Panc1 (cell line): ENCODE measurements at regions not wholly inside any gene's neighbourhood (a gene's known extent, or its start where the extent isn't known, plus 50 kb on each side); places are given as distances from the start of the nearest gene placed in this dataset.

Source experiments
- ATAC-seq: fragments of 200-7000 bp; cut with Tn5 transposase; 2 replicates; pipeline ENCODE4 v1.9.1; 2020; ENCODE audit warnings: mild to moderate bottlenecking, moderate library complexity
- BruUV-seq: library from RNA; stranded (reverse); fragments of 400-500 nt; replicated peaks from 2 replicates; lab custom pipeline; 2021; lab: Mats Ljungman, UMichigan
- CTCF ChIA-PET: fragments of 300-600 bp; sonication (Branson Sonifier 250); formaldehyde crosslinking; loops from one replicate; lab custom pipeline; 2022; ENCODE audit warnings: antibody characterized with exemption; lab: Charles Lee
- POLR2A ChIA-PET: fragments of 300-600 bp; sonication (Branson Sonifier 250); formaldehyde crosslinking; loops from one replicate; lab custom pipeline; 2022; ENCODE audit warnings: antibody characterized with exemption; lab: Charles Lee
- DNase-seq: peaks from one replicate; pipeline ENCODE4 v3.0.0-alpha.2; 2010; ENCODE audit warnings: low read depth, low spot score
- H3K27ac ChIP-seq: 2 replicates; pipeline ENCODE4 v1.5.1; 2011; ENCODE audit warnings: mild to moderate bottlenecking, low read length, inconsistent platforms
- H3K27me3 ChIP-seq: fragments of 200-500 bp; sonication (Bioruptor generic); 2 replicates; pipeline ENCODE4 v1.6.0; 2014; ENCODE audit warnings: low read length, inconsistent platforms; ENCODE audit not compliant: control insufficient read depth, insufficient read depth
- H3K36me3 ChIP-seq: fragments of 200-500 bp; sonication (Bioruptor generic); 2 replicates; pipeline ENCODE4 v1.5.1; 2014; ENCODE audit warnings: inconsistent platforms, mild to moderate bottlenecking, low read length, moderate library complexity; ENCODE audit not compliant: control insufficient read depth, insufficient read depth
- H3K4me1 ChIP-seq: 2 replicates; pipeline ENCODE4 v1.5.1; 2011; ENCODE audit warnings: inconsistent platforms, mild to moderate bottlenecking, low read length, moderate library complexity; ENCODE audit not compliant: control insufficient read depth, insufficient read depth
- H3K4me3 ChIP-seq, 2 experiments: 2 replicates each; pipeline ENCODE4 v1.5.1; 2011 to 2012; ENCODE audit warnings: low read depth in 2 of 2, low read length in 2 of 2, mild to moderate bottlenecking in 2 of 2, inconsistent platforms in 1 of 2, moderate library complexity in 1 of 2
- H3K9me3 ChIP-seq: fragments of 200-500 bp; sonication (Bioruptor generic); 2 replicates; pipeline ENCODE4 v1.5.1; 2014; ENCODE audit warnings: low read depth, mild to moderate bottlenecking, inconsistent platforms, low read length, moderate library complexity; ENCODE audit not compliant: control insufficient read depth, insufficient read depth
- POLR2AphosphoS5 ChIP-seq: IDR thresholded peaks from 2 replicates; pipeline ENCODE4 v1.6.1; 2012; ENCODE audit warnings: mild to moderate bottlenecking, low read depth, low read length, moderate library complexity
- SIN3A ChIP-seq: IDR thresholded peaks from 2 replicates; pipeline ENCODE4 v1.6.1; 2012; ENCODE audit warnings: low read depth, mild to moderate bottlenecking, low read length, moderate library complexity, borderline replicate concordance; ENCODE audit not compliant: insufficient read depth
- TCF7L2 ChIP-seq: IDR thresholded peaks from 2 replicates; pipeline ENCODE4 v1.6.1; 2011; ENCODE audit warnings: mild to moderate bottlenecking, low read depth, low read length, inconsistent platforms
- in situ Hi-C: cut with HindIII; loops from 2 replicates; pipeline ENCODE4 v1.10.0; 2016; ENCODE audit warnings: low sequenced_read_pairs, low pct_unique_long_range_greater_than_20kb
- intact Hi-C: fragments of 100-400 bp; cut with micrococcal nuclease; formaldehyde crosslinking; loops from one replicate; pipeline ENCODE4 v1.10.0; 2022; ENCODE audit not compliant: unreplicated experiment
- TF ChIP-seq, protein P1 (sequence below), 2 experiments: IDR thresholded peaks; 2 replicates each; pipeline ENCODE4 v1.6.1; 2011 to 2012; ENCODE audit warnings: low read depth in 2 of 2, control low read depth in 1 of 2, low read length in 1 of 2, mild to moderate bottlenecking in 1 of 2, moderate library complexity in 1 of 2; ENCODE audit not compliant: insufficient read depth in 1 of 2
- TF ChIP-seq, protein P2 (sequence below): fragments of 450-650 bp; IDR thresholded peaks from 2 replicates; pipeline ENCODE4 v1.5.1; 2017; ENCODE audit warnings: mild to moderate bottlenecking

DNA sequence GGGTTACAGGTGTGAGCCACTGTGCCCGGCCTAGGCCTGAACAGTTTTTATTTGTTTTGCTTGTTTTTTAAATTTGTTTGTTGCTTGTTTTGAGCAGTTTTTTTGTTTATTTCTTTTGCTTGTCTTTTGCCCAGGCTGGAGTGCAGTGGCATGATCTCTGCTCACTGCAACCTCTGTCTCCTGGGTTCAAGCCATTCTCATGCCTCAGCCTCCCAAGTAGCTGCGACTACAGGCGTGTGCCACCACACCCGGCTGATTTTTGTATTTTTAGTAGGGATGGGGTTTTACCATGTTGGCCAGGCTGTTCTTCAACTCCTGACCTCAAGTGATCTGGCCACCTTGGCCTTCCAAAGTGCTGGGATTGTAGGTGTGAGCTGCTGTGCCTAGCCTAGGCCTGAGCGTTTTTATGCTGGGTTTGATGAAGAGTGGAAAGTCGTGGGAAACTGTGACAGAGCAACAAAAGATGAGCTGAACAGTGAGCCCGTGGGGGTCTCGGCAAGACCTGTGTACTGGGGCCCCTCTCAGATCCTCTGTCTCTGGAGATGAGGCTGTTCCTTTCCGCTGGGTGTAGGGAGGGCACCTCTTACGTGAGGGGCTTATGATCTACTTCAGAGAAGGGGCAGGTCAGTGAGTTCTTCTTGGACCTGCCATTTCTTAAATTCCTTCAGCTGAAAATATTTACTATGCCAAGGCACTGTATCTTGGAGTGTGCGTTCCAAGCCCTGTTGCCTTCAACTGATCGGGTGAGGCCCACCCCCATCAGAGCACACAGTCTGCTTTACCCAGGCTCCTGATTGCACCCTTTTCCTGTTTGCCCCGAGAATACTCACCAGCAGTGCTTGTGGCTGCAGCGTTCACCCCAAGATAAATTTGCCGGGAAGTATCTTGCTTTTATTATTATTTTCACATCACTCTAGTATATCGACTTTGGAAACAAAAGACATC, 322.1 kb downstream of the SEC14L1 start:
- Histone ChIP-seq H3K4me1 (peaks cover 53% of the 10 kb centered on the region), H3K36me3 (no peaks in the 10 kb centered on the region), H3K4me3 (no peak overlapping the region), H3K9me3 (no peaks in the 10 kb centered on the region), H3K27ac (no peak overlapping the region), H3K27me3 (no peaks in the 10 kb centered on the region)
- intact Hi-C loops: no loop called here
- in situ Hi-C loops: no loop called here
- no peak for DNase-seq
- BruUV-seq: no TSS peak
- no peak for ATAC-seq
- no peak for TF ChIP-seq POLR2AphosphoS5
- no peak for TF ChIP-seq SIN3A
- ChIA-PET CTCF (interaction anchor here (0.9 kb wide), 1 partner anchor 33 kb away, joined by 3 read pairs; no protein-coding TSS in a partner anchor), POLR2A (no interaction called here)

DNA sequence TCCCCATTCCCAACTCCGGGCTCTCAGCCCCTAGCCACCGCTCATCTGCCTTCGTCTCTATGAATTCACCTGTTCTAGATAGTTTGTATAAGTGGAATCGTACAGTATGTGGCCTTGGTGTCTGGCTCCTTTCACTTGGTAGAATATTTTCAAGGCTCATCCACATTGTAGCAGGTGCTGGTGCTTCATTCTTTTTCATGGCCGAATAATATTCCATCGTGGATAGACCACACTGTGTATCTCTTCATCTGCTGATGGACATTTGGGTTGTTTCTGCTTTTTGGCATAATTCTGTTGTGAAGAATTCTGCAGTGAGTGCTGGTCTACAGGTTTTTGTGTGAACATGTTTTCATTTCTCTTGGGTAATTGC, 324.2 kb downstream of the SEC14L1 start:
- peaks cover 39% of the 10 kb centered on the region for H3K4me1 ChIP-seq
- intact Hi-C loops (no loop called here), in situ Hi-C loops (no loop called here)
- ChIA-PET POLR2A (no interaction called here), CTCF (no interaction called here)
- H3K9me3 ChIP-seq: no peaks in the 10 kb centered on the region
- H3K27me3 ChIP-seq: no peaks in the 10 kb centered on the region
- no TSS peak for BruUV-seq
- H3K27ac ChIP-seq: no peak overlapping the region
- DNase-seq (no peak), ATAC-seq (no peak)
- no peaks in the 10 kb centered on the region for H3K36me3 ChIP-seq
- TF ChIP-seq POLR2AphosphoS5: no peak
- no peak for TF ChIP-seq TCF7L2
- TF ChIP-seq SIN3A: no peak
- TF ChIP-seq, protein P1, sequence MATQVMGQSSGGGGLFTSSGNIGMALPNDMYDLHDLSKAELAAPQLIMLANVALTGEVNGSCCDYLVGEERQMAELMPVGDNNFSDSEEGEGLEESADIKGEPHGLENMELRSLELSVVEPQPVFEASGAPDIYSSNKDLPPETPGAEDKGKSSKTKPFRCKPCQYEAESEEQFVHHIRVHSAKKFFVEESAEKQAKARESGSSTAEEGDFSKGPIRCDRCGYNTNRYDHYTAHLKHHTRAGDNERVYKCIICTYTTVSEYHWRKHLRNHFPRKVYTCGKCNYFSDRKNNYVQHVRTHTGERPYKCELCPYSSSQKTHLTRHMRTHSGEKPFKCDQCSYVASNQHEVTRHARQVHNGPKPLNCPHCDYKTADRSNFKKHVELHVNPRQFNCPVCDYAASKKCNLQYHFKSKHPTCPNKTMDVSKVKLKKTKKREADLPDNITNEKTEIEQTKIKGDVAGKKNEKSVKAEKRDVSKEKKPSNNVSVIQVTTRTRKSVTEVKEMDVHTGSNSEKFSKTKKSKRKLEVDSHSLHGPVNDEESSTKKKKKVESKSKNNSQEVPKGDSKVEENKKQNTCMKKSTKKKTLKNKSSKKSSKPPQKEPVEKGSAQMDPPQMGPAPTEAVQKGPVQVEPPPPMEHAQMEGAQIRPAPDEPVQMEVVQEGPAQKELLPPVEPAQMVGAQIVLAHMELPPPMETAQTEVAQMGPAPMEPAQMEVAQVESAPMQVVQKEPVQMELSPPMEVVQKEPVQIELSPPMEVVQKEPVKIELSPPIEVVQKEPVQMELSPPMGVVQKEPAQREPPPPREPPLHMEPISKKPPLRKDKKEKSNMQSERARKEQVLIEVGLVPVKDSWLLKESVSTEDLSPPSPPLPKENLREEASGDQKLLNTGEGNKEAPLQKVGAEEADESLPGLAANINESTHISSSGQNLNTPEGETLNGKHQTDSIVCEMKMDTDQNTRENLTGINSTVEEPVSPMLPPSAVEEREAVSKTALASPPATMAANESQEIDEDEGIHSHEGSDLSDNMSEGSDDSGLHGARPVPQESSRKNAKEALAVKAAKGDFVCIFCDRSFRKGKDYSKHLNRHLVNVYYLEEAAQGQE (IDR thresholded peaks at IDR 0.05; ENCODE audit: insufficient read depth in 1 of 2, low read depth in 2 of 2, low read length in 1 of 2): no peak
- TF ChIP-seq, protein P2, sequence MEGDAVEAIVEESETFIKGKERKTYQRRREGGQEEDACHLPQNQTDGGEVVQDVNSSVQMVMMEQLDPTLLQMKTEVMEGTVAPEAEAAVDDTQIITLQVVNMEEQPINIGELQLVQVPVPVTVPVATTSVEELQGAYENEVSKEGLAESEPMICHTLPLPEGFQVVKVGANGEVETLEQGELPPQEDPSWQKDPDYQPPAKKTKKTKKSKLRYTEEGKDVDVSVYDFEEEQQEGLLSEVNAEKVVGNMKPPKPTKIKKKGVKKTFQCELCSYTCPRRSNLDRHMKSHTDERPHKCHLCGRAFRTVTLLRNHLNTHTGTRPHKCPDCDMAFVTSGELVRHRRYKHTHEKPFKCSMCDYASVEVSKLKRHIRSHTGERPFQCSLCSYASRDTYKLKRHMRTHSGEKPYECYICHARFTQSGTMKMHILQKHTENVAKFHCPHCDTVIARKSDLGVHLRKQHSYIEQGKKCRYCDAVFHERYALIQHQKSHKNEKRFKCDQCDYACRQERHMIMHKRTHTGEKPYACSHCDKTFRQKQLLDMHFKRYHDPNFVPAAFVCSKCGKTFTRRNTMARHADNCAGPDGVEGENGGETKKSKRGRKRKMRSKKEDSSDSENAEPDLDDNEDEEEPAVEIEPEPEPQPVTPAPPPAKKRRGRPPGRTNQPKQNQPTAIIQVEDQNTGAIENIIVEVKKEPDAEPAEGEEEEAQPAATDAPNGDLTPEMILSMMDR: no peak
- no peak overlapping the region for H3K4me3 ChIP-seq
